ENCODE measurements at regions not wholly inside any gene's neighbourhood (a gene's known extent, or its start where the extent isn't known, plus 50 kb on each side); places are given as distances from the start of the nearest gene placed in this dataset.

DNA sequence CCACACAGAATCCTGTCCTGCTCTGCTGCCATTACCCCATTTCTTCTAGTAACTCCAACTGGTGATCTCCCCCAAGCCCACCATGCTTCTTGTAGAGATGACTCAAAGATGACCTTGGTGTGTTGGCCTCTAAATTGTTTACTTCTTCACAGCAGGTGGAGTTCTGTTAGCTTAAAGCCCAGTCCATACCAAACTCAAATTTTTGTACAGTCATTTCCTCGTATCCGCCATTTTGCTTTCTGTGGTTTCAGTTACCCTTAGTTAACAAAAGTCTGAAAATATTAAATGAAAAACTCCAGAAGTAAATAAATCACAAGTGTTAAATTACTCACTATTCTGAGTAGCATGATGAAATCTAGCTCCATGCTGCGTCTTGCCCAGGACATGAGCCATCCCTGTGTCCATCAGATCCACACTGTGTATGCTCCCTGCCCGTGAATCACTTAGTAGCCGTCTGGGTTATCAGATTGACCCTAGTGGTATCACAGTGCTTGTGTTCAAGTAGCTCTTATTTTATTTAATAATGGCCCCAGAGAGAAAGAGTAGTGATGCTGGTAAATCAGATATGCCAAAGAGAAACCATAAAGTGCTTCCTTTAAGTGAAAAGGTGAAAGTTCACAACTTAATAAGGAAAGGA, 133.3 kb upstream of the NOL4 start (continued):
- TF ChIP-seq ZNF266 (tag by site-specific recombination; IDR thresholded peaks at IDR 0.05; ENCODE audit: low read depth): no peak
- TF ChIP-seq ZNF580 (tag by site-specific recombination; IDR thresholded peaks at IDR 0.05): no peak
- no peak for TF ChIP-seq ZNF394 (tag by site-specific recombination; IDR thresholded peaks at IDR 0.05; ENCODE audit: borderline replicate concordance)

GRCh38 chr18:34358923-34359322, 134.2 kb upstream of the NOL4 start:
- CTCF ChIA-PET: interaction anchor here (0.6 to 1.0 kb wide), 2 partner anchors 303 to 546 kb away, joined by 3 read pairs; no protein-coding TSS in a partner anchor
- POLR2A ChIA-PET: no interaction called here
- Histone ChIP-seq H3K9me3 (ENCODE audit: control insufficient read depth, insufficient read depth, low read depth, low read length) (no peaks in the 10 kb centered on the region), H3K4me3 (ENCODE audit: low read depth, low read length) (no peak overlapping the region), H3K36me3 (ENCODE audit: control insufficient read depth in 2 of 2, insufficient read depth in 1 of 2, low read length in 2 of 2) (no peaks in the 10 kb centered on the region), H3K27ac (ENCODE audit: extremely low read depth, low read depth, low read length) (no peak overlapping the region), H3K4me1 (ENCODE audit: control insufficient read depth, insufficient read depth, low read length) (no peaks in the 10 kb centered on the region)
- no peak for TF ChIP-seq ZEB2 (tag by site-specific recombination; IDR thresholded peaks at IDR 0.05)
- no peak for TF ChIP-seq OSR2 (tag by site-specific recombination; IDR thresholded peaks at IDR 0.05)
- TF ChIP-seq ZNF792 (tag by site-specific recombination; IDR thresholded peaks at IDR 0.05): no peak
- TF ChIP-seq, protein P1, sequence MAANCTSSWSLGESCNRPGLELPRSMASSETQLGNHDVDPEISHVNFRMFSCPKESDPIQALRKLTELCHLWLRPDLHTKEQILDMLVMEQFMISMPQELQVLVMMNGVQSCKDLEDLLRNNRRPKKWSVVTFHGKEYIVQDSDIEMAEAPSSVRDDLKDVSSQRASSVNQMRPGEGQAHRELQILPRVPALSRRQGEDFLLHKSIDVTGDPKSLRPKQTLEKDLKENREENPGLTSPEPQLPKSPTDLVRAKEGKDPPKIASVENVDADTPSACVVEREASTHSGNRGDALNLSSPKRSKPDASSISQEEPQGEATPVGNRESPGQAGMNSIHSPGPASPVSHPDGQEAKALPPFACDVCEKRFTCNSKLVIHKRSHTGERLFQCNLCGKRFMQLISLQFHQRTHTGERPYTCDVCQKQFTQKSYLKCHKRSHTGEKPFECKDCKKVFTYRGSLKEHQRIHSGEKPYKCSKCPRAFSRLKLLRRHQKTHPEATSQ (tag by site-specific recombination; IDR thresholded peaks at IDR 0.05): no peak
- TF ChIP-seq PRDM6 (tag by site-specific recombination; IDR thresholded peaks at IDR 0.05): no peak
- no peak for TF ChIP-seq ZNF37A (tag by site-specific recombination; IDR thresholded peaks at IDR 0.05)
- no peak for TF ChIP-seq ZFP41 (tag by site-specific recombination; IDR thresholded peaks at IDR 0.05; ENCODE audit: borderline replicate concordance)
- no peak for TF ChIP-seq ZNF354C (tag by site-specific recombination; IDR thresholded peaks at IDR 0.05; ENCODE audit: borderline replicate concordance, low read depth)
- TF ChIP-seq ZNF157 (tag by site-specific recombination; IDR thresholded peaks at IDR 0.05): no peak
- TF ChIP-seq KLF10 (tag by site-specific recombination; IDR thresholded peaks at IDR 0.05): no peak
- no peak for TF ChIP-seq ZBTB26 (tag by site-specific recombination; optimal IDR thresholded peaks at IDR 0.05)
- no peak for TF ChIP-seq ZNF830 (tag by site-specific recombination; IDR thresholded peaks at IDR 0.05; ENCODE audit: low read depth)
- TF ChIP-seq, protein P2, sequence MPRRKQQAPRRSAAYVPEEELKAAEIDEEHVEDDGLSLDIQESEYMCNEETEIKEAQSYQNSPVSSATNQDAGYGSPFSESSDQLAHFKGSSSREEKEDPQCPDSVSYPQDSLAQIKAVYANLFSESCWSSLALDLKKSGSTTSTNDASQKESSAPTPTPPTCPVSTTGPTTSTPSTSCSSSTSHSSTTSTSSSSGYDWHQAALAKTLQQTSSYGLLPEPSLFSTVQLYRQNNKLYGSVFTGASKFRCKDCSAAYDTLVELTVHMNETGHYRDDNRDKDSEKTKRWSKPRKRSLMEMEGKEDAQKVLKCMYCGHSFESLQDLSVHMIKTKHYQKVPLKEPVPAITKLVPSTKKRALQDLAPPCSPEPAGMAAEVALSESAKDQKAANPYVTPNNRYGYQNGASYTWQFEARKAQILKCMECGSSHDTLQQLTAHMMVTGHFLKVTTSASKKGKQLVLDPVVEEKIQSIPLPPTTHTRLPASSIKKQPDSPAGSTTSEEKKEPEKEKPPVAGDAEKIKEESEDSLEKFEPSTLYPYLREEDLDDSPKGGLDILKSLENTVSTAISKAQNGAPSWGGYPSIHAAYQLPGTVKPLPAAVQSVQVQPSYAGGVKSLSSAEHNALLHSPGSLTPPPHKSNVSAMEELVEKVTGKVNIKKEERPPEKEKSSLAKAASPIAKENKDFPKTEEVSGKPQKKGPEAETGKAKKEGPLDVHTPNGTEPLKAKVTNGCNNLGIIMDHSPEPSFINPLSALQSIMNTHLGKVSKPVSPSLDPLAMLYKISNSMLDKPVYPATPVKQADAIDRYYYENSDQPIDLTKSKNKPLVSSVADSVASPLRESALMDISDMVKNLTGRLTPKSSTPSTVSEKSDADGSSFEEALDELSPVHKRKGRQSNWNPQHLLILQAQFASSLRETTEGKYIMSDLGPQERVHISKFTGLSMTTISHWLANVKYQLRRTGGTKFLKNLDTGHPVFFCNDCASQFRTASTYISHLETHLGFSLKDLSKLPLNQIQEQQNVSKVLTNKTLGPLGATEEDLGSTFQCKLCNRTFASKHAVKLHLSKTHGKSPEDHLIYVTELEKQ (tag by site-specific recombination; IDR thresholded peaks at IDR 0.05; ENCODE audit: borderline replicate concordance): no peak
- no peak for TF ChIP-seq ZNF121 (tag by site-specific recombination; IDR thresholded peaks at IDR 0.05)

Data from HEK293 (cell line).